ENCODE measurements at regions not wholly inside any gene's neighbourhood (a gene's known extent, or its start where the extent isn't known, plus 50 kb on each side); places are given as distances from the start of the nearest gene placed in this dataset.

DNA sequence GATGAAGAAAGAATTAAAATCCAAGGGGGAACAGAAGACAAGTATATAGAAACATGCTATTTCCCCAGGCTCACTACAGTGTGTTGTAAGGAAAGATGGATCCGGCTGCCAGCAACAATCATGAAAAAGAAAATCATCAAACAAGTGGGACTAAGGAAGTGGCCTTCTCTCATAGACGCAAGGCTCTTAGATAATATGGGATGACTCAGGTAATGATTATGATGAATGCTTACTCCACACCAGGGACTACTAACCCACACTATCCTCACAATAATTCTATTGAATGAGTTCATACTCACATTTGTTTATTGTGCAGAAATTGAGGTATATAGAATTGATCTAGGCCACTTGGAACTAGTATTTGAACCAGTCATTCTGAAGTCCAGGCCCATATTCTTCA is 111.2 kb upstream of the BET1 start:
- no peaks in the 10 kb centered on the region for H3K9me3 ChIP-seq
- WGBS, 5 donors = 85 to 93% (median 92%) methylated on average over 2 of the region's 2 CpGs
- no peak for DNase-seq
- TF ChIP-seq POLR2A (IDR thresholded peaks at IDR 0.05) (no peak), EP300 (IDR thresholded peaks at IDR 0.05) (no peak), POLR2AphosphoS5 (IDR thresholded peaks at IDR 0.05) (no peak)
- TF ChIP-seq, protein P1, sequence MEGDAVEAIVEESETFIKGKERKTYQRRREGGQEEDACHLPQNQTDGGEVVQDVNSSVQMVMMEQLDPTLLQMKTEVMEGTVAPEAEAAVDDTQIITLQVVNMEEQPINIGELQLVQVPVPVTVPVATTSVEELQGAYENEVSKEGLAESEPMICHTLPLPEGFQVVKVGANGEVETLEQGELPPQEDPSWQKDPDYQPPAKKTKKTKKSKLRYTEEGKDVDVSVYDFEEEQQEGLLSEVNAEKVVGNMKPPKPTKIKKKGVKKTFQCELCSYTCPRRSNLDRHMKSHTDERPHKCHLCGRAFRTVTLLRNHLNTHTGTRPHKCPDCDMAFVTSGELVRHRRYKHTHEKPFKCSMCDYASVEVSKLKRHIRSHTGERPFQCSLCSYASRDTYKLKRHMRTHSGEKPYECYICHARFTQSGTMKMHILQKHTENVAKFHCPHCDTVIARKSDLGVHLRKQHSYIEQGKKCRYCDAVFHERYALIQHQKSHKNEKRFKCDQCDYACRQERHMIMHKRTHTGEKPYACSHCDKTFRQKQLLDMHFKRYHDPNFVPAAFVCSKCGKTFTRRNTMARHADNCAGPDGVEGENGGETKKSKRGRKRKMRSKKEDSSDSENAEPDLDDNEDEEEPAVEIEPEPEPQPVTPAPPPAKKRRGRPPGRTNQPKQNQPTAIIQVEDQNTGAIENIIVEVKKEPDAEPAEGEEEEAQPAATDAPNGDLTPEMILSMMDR (IDR thresholded peaks at IDR 0.05) = no peak
- H3K4me1 ChIP-seq = no peaks in the 10 kb centered on the region
- H3K27me3 ChIP-seq = no peaks in the 10 kb centered on the region
- intact Hi-C loops (cut with DNase I; ENCODE audit: low total_unique reads) = no loop called here
- no peaks in the 10 kb centered on the region for H3K36me3 ChIP-seq
- no peak overlapping the region for H3K27ac ChIP-seq
- no peak overlapping the region for H3K4me3 ChIP-seq

DNA sequence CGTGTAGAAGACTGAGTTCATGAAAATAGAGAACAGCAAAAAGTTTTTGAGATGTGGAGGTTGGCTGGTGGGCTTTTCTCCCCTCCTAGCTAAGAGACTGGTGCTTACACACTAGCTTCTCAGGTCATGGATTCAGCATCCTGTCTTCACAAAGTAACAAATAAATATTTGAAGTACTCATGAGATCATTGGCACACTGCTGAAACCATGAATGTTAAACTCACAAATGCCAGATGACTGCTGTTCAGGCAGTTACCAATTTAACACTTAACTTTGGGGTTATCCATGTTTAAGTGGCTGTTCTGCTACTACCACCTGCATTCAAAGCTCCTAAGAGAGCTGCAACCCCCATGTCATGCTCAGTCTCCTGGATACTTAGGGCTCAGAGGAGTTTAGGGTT is 119.0 kb upstream of the BET1 start:
- no peaks in the 10 kb centered on the region for H3K27me3 ChIP-seq
- no peaks in the 10 kb centered on the region for H3K9me3 ChIP-seq
- H3K4me3 ChIP-seq = no peak overlapping the region
- H3K27ac ChIP-seq = no peak overlapping the region
- intact Hi-C loops (cut with DNase I; ENCODE audit: low total_unique reads) = no loop called here
- WGBS, 5 donors = 58 to 78% (median 59%) methylated on average over 1 of the region's 1 CpG
- H3K36me3 ChIP-seq = no peaks in the 10 kb centered on the region
- TF ChIP-seq, protein P1 (IDR thresholded peaks at IDR 0.05) = no peak
- TF ChIP-seq EP300 (IDR thresholded peaks at IDR 0.05) (no peak), POLR2AphosphoS5 (IDR thresholded peaks at IDR 0.05) (no peak), POLR2A (IDR thresholded peaks at IDR 0.05) (no peak)
- DNase-seq = no peak
- H3K4me1 ChIP-seq = no peaks in the 10 kb centered on the region

DNA sequence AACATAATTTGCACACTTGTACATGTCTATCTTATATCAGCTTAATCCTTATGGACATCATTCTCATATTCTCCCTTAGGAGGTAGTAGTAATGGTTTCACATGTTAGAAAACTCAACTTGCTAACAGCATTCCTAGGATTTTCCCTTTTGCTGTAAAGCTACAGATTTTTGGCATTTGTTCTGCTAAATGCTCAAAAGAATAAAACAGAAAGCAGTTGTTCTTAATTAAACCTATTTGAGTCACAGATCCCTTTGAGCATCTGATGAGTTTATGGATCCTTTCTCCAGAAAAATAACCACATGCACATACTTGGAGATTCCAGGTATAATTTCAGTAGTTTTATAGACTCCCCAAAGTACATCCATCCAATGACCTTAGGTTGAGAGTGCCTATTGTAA is 122.9 kb upstream of the BET1 start:
- no peaks in the 10 kb centered on the region for H3K27me3 ChIP-seq
- no peak for TF ChIP-seq POLR2A (IDR thresholded peaks at IDR 0.05)
- TF ChIP-seq EP300 (IDR thresholded peaks at IDR 0.05) = no peak
- TF ChIP-seq POLR2AphosphoS5 (IDR thresholded peaks at IDR 0.05) = no peak
- TF ChIP-seq, protein P1 (IDR thresholded peaks at IDR 0.05) = no peak
- no peak overlapping the region for H3K27ac ChIP-seq
- no peaks in the 10 kb centered on the region for H3K9me3 ChIP-seq
- H3K4me1 ChIP-seq = no peaks in the 10 kb centered on the region
- no peak overlapping the region for H3K4me3 ChIP-seq
- DNase-seq = no peak
- H3K36me3 ChIP-seq = no peaks in the 10 kb centered on the region
- intact Hi-C loops (cut with DNase I; ENCODE audit: low total_unique reads) = no loop called here

DNA sequence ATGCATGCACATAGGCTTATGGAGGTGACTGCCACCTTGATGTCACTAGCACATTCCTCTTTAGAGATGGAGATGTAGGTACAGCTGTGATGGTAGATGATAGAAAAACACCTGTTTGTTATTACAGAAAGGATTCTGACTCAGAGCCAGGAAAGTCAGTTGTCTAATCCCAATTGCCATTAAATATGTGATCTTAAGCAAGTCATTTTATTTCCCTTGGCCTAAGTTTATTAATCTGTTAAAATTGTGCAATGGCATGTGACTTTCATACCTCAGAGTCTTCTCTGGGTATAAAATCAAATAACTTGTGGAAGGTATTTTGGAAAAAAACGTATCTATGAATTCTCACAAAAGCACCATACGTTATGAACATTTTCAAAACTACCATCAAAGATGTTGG is 123.9 kb upstream of the BET1 start:
- Histone ChIP-seq H3K36me3 (no peaks in the 10 kb centered on the region), H3K4me3 (no peak overlapping the region), H3K9me3 (no peaks in the 10 kb centered on the region), H3K27me3 (no peaks in the 10 kb centered on the region), H3K4me1 (no peaks in the 10 kb centered on the region), H3K27ac (no peak overlapping the region)
- no peak for DNase-seq
- TF ChIP-seq POLR2AphosphoS5 (IDR thresholded peaks at IDR 0.05) = no peak
- no peak for TF ChIP-seq POLR2A (IDR thresholded peaks at IDR 0.05)
- TF ChIP-seq, protein P1 (IDR thresholded peaks at IDR 0.05) = no peak
- TF ChIP-seq EP300 (IDR thresholded peaks at IDR 0.05) = no peak
- intact Hi-C loops (cut with DNase I; ENCODE audit: low total_unique reads) = no loop called here
- 61 to 71% (median 64%) methylated on average over 2 of the region's 2 CpGs for WGBS, 5 donors
